KOPT-K1 (cell line): ENCODE measurements at regions not wholly inside any gene's neighbourhood (a gene's known extent, or its start where the extent isn't known, plus 50 kb on each side); places are given as distances from the start of the nearest gene placed in this dataset.
A peak's percentile ranks its signal among the peaks of the same experiment; 100 is the strongest.
"Not testable (repeated sequence)": the region's sequence is repeated elsewhere in the genome, so short reads cannot be mapped to it uniquely, and the experiment has no call there.

Experiments used
- H3K27ac ChIP-seq: fragments of 200-600 bp; sonication (generic); 2 replicates; pipeline ENCODE4 v1.5.1; 2016; ENCODE audit warnings: antibody characterized with exemption, mild to moderate bottlenecking, low read depth, low read length; ENCODE audit not compliant: poor library complexity, severe bottlenecking
- H3K36me3 ChIP-seq: fragments of 200-600 bp; sonication (generic); 2 replicates; pipeline ENCODE4 v1.5.1; 2017; ENCODE audit warnings: antibody characterized with exemption, mild to moderate bottlenecking, low read length, moderate library complexity; ENCODE audit not compliant: insufficient read depth
- H3K9me3 ChIP-seq: fragments of 200-600 bp; sonication (generic); 2 replicates; pipeline ENCODE4 v1.5.1; 2017; ENCODE audit warnings: antibody characterized with exemption, low read length, mild to moderate bottlenecking; ENCODE audit not compliant: insufficient read depth, poor library complexity, severe bottlenecking

- no peaks in the 10 kb centered on the region for H3K9me3 ChIP-seq
- no peaks in the 10 kb centered on the region for H3K36me3 ChIP-seq
- no peak overlapping the region for H3K27ac ChIP-seq
Measured at GRCh38 chr2:101578671-101579070, 103.8 kb upstream of the RFX8 start.

DNA sequence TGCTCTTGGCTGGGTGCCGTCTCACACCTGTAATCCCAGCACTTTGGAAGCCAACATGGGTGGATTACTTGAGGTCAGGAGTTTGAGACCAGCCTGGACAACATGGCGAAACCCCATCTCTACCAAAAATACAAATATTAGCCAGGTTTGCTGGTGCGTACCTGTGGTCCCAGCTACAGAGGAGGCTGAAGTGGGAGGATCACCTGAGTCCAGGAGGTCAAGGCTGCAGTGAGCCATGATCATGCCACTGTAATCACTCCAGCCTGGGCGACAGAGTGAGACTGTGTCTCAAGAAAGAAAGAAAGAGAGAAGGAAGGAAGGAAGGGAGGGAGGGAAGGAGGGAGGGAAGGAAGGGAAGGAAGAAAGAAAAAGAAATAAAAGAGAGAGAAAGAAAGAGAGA is 103.2 kb upstream of the RFX8 start:
- not testable (repeated sequence) for H3K36me3 ChIP-seq, H3K27ac ChIP-seq, H3K9me3 ChIP-seq

- no peaks in the 10 kb centered on the region for H3K36me3 ChIP-seq
- no peaks in the 10 kb centered on the region for H3K9me3 ChIP-seq
- H3K27ac ChIP-seq = no peak overlapping the region
Measured at GRCh38 chr2:101577173-101577572, 102.3 kb upstream of the RFX8 start.

- Histone ChIP-seq H3K27ac (no peak overlapping the region), H3K9me3 (no peaks in the 10 kb centered on the region), H3K36me3 (no peaks in the 10 kb centered on the region)
Measured at GRCh38 chr2:101574622-101575021, 99.7 kb upstream of the RFX8 start.

DNA sequence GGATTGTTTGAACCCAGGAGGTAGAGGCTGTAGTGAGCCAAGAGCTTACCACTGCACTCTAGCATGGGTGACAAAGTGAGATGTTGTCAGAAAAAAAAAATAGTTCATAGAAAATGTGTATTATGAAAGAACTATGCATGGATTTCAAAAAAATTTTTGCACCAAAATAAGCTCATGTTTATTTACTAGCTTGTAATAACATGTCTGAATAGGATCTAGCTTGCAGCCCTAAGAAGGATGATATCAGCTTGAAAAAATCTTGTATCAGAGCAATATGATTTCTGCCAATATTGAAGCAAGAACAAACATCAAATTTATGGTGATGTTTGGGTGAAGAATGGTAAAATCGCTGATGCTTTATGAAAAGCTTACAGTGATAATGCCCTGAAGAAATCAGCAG is 97.0 kb upstream of the RFX8 start:
- Histone ChIP-seq H3K27ac (no peak overlapping the region), H3K9me3 (no peaks in the 10 kb centered on the region), H3K36me3 (no peaks in the 10 kb centered on the region)

- no peaks in the 10 kb centered on the region for H3K36me3 ChIP-seq
- H3K9me3 ChIP-seq = no peaks in the 10 kb centered on the region
- H3K27ac ChIP-seq = peak overlapping the region; percentile 57
Measured at GRCh38 chr2:101569886-101570520, 95.1 kb upstream of the RFX8 start.

- Histone ChIP-seq H3K36me3 (no peaks in the 10 kb centered on the region), H3K9me3 (no peaks in the 10 kb centered on the region), H3K27ac (no peak overlapping the region)
Measured at GRCh38 chr2:101568969-101569368, 94.1 kb upstream of the RFX8 start.

GRCh38 chr2:101566632-101567228 is 91.8 kb upstream of the RFX8 start:
- H3K36me3 ChIP-seq = no peaks in the 10 kb centered on the region

DNA sequence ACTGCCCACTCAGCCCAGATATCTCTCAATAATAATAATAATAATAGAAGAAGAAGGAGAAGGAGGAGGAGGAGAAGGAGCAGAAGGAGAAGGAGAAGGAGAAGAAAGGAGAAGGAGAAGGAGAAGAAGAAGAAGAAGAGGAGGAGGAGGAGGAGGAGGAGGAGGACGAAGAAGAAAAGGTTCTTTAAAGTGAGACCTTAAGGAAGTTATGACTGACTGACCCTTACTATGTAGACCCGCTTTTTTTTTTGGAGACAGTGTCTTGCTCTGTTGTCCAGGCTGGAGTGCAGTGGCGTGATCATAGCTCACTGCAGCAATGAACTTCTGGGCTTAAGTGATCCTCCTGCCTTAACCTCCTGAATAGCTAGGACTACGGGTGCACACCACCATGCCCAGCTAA is 88.9 kb upstream of the RFX8 start:
- Histone ChIP-seq H3K27ac (no peak overlapping the region), H3K9me3 (peaks cover 16% of the 10 kb centered on the region), H3K36me3 (no peaks in the 10 kb centered on the region)

More at GRCh38 chr2:101566632-101567228, 91.8 kb upstream of the RFX8 start:
- H3K9me3 ChIP-seq = no peaks in the 10 kb centered on the region
- H3K27ac ChIP-seq = peak overlapping the region; percentile 48

DNA sequence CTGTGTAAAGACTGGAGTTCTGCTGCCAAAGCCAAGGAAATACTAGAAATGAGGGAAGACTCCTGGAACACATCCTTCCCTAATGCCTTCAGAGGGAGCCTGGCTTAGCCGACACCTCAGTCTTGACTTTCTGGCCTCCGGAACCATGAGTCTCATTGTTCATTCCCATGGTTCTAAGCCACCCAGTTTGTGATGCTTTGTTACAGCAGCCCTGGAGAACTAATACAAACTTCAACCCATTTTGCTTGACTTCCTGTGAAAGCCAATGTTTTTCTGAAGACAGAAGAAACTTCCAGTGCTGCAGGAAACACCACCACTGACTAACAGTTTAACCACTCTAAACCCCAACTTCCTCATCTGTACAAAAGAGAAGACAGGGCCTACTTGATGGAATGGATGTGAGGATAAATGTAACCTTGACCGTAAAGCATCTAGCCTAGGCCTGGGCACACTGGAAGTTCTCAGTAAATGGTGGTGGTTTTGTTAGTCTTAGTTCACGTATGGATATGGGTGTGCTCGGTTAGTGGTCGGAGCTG is 85.9 kb upstream of the RFX8 start:
- Histone ChIP-seq H3K36me3 (no peaks in the 10 kb centered on the region), H3K9me3 (peaks cover 16% of the 10 kb centered on the region), H3K27ac (peak overlapping the region; percentile 63)

DNA sequence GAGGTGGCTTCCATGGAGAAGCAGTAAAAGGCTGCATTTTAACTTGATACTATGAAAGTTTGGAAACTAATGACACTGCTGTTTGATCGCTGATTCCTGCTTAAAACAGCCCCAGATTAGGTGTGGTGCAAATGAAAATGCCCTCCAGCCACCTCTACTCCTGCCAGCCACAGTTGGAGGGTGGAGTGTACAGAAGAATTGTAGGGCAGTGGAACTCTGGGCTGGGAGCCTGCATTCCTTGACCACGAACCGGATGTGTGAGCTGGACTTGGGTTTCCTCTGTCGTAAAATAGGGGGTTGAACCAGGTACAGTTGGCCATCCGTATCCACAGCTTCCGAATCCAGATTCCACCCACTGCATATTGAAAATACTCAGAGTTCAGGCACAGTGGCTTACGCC is 84.6 kb upstream of the RFX8 start:
- peaks cover 16% of the 10 kb centered on the region for H3K9me3 ChIP-seq
- H3K27ac ChIP-seq = no peak overlapping the region
- H3K36me3 ChIP-seq = no peaks in the 10 kb centered on the region

DNA sequence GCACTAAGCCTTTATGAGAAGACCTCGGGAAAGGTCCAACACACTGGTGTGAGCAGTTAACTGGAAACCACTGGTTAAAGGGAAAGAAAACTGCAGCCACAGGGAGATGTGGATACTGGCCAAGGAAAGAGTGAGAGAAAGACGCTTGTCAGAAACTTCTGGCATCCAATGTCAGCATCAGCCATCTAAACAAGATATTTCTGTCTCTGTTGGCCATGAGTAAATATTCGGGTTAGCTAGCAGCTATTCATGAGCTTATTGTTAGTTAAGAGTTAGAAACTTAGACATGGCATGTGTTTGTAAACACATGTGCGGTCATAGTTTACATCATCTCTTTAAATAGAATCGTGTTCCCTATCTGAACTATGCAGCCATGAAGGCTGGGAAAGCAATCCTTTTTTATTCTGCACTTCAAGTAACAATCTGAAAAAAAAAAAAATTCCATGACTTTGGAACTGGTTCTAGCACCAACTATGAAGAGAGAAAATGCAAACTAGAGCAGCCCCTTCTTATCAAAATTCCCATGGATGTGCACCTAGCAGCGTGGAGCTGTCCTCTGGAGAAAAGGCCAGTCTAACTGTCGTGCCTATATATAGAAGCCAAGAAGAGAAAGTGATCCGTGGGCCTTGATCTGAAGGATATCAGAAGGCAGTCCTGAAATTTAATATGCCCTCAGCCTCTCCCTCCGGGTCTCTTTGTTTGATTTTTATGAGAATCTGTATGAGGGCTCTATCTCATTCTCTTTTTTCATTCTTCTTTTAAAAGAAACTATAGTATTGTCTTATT is 84.0 kb upstream of the RFX8 start:
- peaks cover 16% of the 10 kb centered on the region for H3K9me3 ChIP-seq
- H3K36me3 ChIP-seq = no peaks in the 10 kb centered on the region
- H3K27ac ChIP-seq = no peak overlapping the region

DNA sequence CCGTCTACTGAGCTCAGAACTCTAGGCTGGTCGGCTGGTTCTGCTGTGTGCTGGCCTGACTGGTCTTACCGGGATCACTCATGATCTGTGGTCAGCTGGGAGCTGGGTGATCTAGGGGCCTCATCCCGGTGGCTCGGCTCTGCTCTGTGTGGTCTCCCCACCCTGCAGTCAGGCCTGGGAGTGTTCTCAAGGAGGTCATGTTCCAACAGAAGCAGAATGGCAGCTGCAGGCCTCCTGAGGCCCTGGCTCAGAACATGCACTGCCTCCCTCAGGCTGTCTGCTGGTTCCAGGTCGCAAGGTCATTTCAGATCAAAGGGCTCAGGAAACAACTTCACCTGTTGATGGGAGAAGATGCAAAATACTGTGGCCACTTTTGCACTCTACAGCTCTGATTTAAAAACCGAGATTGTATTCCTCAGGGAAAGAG is 81.1 kb upstream of the RFX8 start:
- no peak overlapping the region for H3K27ac ChIP-seq
- no peaks in the 10 kb centered on the region for H3K36me3 ChIP-seq
- peaks cover 15% of the 10 kb centered on the region for H3K9me3 ChIP-seq

DNA sequence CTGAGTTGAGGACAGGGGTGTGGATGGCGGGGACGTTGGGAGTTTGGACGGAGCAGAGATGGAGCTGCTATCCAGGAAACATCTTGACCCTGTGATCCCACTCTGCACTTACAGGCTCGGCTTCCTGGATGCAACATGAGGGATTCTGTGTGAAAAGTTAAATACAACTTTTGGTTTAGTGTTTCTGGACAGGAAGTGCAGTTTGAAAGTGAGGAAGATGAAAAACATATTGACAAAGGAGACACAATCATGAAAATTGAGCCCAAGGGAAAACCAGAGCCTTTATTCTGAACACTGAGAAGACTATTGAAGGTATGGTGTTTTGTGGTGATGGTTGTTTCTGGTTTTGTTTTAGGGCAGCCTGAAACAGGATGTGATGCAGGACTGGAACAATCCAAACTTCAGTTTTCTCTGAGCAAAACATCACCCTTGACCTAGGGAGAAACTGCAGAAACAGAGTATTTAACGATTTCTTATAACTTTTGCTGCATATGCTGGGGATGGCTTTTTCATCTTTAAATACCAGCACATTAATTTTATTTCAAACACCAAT is 76.5 kb upstream of the RFX8 start:
- H3K36me3 ChIP-seq = no peaks in the 10 kb centered on the region
- no peaks in the 10 kb centered on the region for H3K9me3 ChIP-seq
- no peak overlapping the region for H3K27ac ChIP-seq

GRCh38 chr2:101550555-101550954 is 75.6 kb upstream of the RFX8 start:
- Histone ChIP-seq H3K9me3 (no peaks in the 10 kb centered on the region), H3K36me3 (no peaks in the 10 kb centered on the region), H3K27ac (no peak overlapping the region)
